ENCODE measurements at regions not wholly inside any gene's neighbourhood (a gene's known extent, or its start where the extent isn't known, plus 50 kb on each side); places are given as distances from the start of the nearest gene placed in this dataset.

- ChIA-PET POLR2A (no interaction called here), CTCF (no interaction called here)
- no peak for DNase-seq (ENCODE audit: extremely low spot score)
- TF ChIP-seq CTCF (IDR thresholded peaks at IDR 0.05; ENCODE audit: control extremely low read depth, extremely low read depth, low read depth, missing control alignments) = no peak
Measured at GRCh38 chr2:602571-603359, 74.4 kb downstream of the TMEM18 start.

GRCh38 chr2:601806-602455, 75.3 kb downstream of the TMEM18 start:
- no peak for TF ChIP-seq CTCF (IDR thresholded peaks at IDR 0.05; ENCODE audit: control extremely low read depth, extremely low read depth, low read depth, missing control alignments)
- ChIA-PET POLR2A (no interaction called here), CTCF (no interaction called here)
- no peak for DNase-seq (ENCODE audit: extremely low spot score)

GRCh38 chr2:601387-601698, 75.9 kb downstream of the TMEM18 start:
- no peak for DNase-seq (ENCODE audit: extremely low spot score)
- CTCF ChIA-PET = no interaction called here
- POLR2A ChIA-PET = no interaction called here
- TF ChIP-seq CTCF (IDR thresholded peaks at IDR 0.05; ENCODE audit: control extremely low read depth, extremely low read depth, low read depth, missing control alignments) = no peak

GRCh38 chr2:600542-601386, 76.4 kb downstream of the TMEM18 start:
- no peak for DNase-seq (ENCODE audit: extremely low spot score)
- CTCF ChIA-PET = no interaction called here
- POLR2A ChIA-PET = no interaction called here
- TF ChIP-seq CTCF (IDR thresholded peaks at IDR 0.05; ENCODE audit: control extremely low read depth, extremely low read depth, low read depth, missing control alignments) = no peak

- TF ChIP-seq CTCF (IDR thresholded peaks at IDR 0.05; ENCODE audit: control extremely low read depth, extremely low read depth, low read depth, missing control alignments) = no peak
- POLR2A ChIA-PET = no interaction called here
- CTCF ChIA-PET = no interaction called here
- DNase-seq (ENCODE audit: extremely low spot score) = no peak
Measured at GRCh38 chr2:599601-600000, 77.6 kb downstream of the TMEM18 start.

GRCh38 chr2:598058-598802, 79.0 kb downstream of the TMEM18 start:
- ChIA-PET CTCF (no interaction called here), POLR2A (no interaction called here)

More at GRCh38 chr2:598058-598802, 79.0 kb downstream of the TMEM18 start:
- no peak for DNase-seq (ENCODE audit: extremely low spot score)
- TF ChIP-seq CTCF (IDR thresholded peaks at IDR 0.05; ENCODE audit: control extremely low read depth, extremely low read depth, low read depth, missing control alignments) = no peak
